ENCODE measurements at regions not wholly inside any gene's neighbourhood (a gene's known extent, or its start where the extent isn't known, plus 50 kb on each side); places are given as distances from the start of the nearest gene placed in this dataset.

- TF ChIP-seq POLR2A (IDR thresholded peaks at IDR 0.05) (no peak), CTCF (IDR thresholded peaks at IDR 0.05) (no peak)
Measured at GRCh38 chr12:77406219-77406905, 341.0 kb upstream of the E2F7 start.
